ENCODE measurements at regions not wholly inside any gene's neighbourhood (a gene's known extent, or its start where the extent isn't known, plus 50 kb on each side); places are given as distances from the start of the nearest gene placed in this dataset.
"Not testable (repeated sequence)": the region's sequence is repeated elsewhere in the genome, so short reads cannot be mapped to it uniquely, and the experiment has no call there.

DNA sequence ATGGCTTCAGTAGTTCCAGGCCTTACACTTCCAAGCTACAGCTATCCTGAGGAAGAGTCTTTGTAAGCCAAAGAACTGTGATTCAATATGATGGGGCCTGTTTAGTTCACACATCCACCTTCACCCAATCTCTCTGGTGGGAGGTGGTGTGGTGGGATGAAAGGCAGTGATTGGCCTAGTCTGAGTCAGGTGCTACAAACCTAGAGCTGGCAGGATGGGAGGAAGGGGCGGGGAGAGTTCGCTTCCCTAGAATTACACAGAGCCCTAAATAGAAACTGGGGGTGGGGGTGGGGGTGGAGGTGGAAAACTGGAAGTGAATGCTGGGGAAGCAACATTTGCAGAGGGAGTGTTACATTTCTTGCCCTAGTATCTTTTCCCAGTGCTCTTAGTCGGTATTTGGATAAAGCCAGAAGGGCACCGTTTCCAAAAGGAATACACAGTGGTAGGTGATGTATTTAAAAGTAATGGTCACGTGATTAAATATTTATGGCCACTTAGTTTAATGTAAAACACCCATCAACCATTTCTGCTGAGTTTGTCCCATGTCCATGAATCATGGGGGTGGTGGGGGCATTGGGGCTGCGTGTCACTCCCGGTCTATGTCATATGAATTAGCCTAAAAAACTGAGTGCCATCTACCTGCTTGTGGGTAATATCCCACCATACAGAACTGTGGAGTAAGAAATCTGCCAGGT lies 247.6 kb upstream of the PROK2 start:
- H3K36me3 Mint-ChIP-seq (ENCODE audit: unreplicated experiment), result no peaks in the 10 kb centered on the region
- DNase-seq (ENCODE audit: extremely low spot score, unreplicated experiment), result no peak
- no peak for TF ChIP-seq CTCF (IDR thresholded peaks at IDR 0.05)
- H3K27ac Mint-ChIP-seq (ENCODE audit: unreplicated experiment), result no peak overlapping the region
- H3K4me1 Mint-ChIP-seq (ENCODE audit: unreplicated experiment), result no peaks in the 10 kb centered on the region
- H3K27me3 Mint-ChIP-seq (ENCODE audit: unreplicated experiment), result peaks cover 30% of the 10 kb centered on the region
- H3K9me3 Mint-ChIP-seq (ENCODE audit: unreplicated experiment), result no peaks in the 10 kb centered on the region
- no peak overlapping the region for H3K4me3 Mint-ChIP-seq (ENCODE audit: unreplicated experiment)

DNA sequence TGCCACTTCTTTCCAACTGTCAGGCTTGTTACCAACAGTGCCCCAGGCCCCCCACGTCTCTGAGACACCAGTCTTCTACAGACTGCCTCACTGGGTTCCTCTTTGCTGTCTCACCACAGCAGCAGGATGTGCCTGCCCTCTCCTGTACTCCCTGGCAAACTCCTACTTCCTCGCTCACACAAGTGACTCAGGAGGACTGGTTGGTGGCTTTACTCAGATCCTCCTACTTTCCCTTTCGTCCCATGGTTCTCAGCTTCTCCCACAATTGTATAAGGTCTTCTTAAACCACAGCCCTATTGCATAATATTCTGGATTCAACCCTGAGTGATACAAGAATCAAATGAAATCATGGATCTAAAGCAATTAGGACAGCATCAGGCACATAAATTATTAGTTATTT lies 246.6 kb upstream of the PROK2 start:
- DNase-seq (ENCODE audit: extremely low spot score, unreplicated experiment), result no peak
- H3K9me3 Mint-ChIP-seq (ENCODE audit: unreplicated experiment), result no peaks in the 10 kb centered on the region
- H3K4me1 Mint-ChIP-seq (ENCODE audit: unreplicated experiment), result no peaks in the 10 kb centered on the region
- H3K27me3 Mint-ChIP-seq (ENCODE audit: unreplicated experiment), result peaks cover 22% of the 10 kb centered on the region
- no peaks in the 10 kb centered on the region for H3K36me3 Mint-ChIP-seq (ENCODE audit: unreplicated experiment)
- TF ChIP-seq CTCF (IDR thresholded peaks at IDR 0.05), result no peak
- no peak overlapping the region for H3K27ac Mint-ChIP-seq (ENCODE audit: unreplicated experiment)
- no peak overlapping the region for H3K4me3 Mint-ChIP-seq (ENCODE audit: unreplicated experiment)

DNA sequence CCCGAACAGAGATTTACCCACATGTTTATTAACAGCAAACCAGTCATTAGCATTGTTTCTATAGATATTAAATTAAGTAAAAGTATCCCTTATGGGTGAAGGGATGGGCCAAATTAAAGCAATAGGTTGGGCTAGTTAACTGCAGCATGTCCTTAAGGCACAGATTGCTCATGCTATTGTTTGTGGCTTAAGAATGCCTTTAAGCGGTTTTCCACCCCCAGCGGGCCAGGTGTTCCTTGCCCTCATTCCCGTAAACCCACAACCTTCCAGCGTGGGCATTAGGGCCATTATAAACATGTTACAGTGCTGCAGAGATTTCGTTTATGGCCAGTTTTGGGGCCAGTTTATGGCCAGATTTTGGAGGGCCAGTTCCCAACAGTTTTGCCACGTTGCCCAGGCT lies 245.3 kb upstream of the PROK2 start:
- not testable (repeated sequence) for DNase-seq (ENCODE audit: extremely low spot score, unreplicated experiment); H3K27ac Mint-ChIP-seq (ENCODE audit: unreplicated experiment); H3K9me3 Mint-ChIP-seq (ENCODE audit: unreplicated experiment); H3K36me3 Mint-ChIP-seq (ENCODE audit: unreplicated experiment); H3K4me3 Mint-ChIP-seq (ENCODE audit: unreplicated experiment); H3K4me1 Mint-ChIP-seq (ENCODE audit: unreplicated experiment)
- H3K27me3 Mint-ChIP-seq (ENCODE audit: unreplicated experiment), result peaks cover 16% of the 10 kb centered on the region

GRCh38 chr3:72028726-72029125 lies 243.8 kb upstream of the PROK2 start:
- not testable (repeated sequence) for H3K9me3 Mint-ChIP-seq (ENCODE audit: unreplicated experiment); H3K36me3 Mint-ChIP-seq (ENCODE audit: unreplicated experiment); H3K27ac Mint-ChIP-seq (ENCODE audit: unreplicated experiment); H3K4me3 Mint-ChIP-seq (ENCODE audit: unreplicated experiment); H3K4me1 Mint-ChIP-seq (ENCODE audit: unreplicated experiment); DNase-seq (ENCODE audit: extremely low spot score, unreplicated experiment)
- peaks cover 17% of the 10 kb centered on the region for H3K27me3 Mint-ChIP-seq (ENCODE audit: unreplicated experiment)

DNA sequence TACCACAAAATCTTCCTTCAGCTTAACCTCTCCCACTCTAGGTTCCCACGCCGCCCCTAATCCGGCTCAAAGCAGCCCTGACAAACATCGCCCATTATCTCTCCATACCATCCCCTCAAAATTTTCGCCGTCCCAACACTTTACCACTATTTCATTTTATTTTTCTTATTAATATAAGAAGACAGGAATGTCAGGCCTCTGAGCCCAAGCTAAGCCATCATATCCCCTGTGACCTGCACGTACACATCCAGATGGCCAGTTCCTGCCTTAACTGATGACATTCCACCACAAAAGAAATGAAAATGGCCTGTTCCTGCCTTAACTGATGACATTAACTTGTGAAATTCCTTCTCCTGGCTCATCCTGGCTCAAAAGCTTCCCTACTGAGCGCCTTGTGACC lies 243.4 kb upstream of the PROK2 start:
- H3K36me3 Mint-ChIP-seq (ENCODE audit: unreplicated experiment); H3K4me1 Mint-ChIP-seq (ENCODE audit: unreplicated experiment); H3K27ac Mint-ChIP-seq (ENCODE audit: unreplicated experiment); H3K4me3 Mint-ChIP-seq (ENCODE audit: unreplicated experiment); H3K9me3 Mint-ChIP-seq (ENCODE audit: unreplicated experiment); DNase-seq (ENCODE audit: extremely low spot score, unreplicated experiment): not testable (repeated sequence)
- H3K27me3 Mint-ChIP-seq (ENCODE audit: unreplicated experiment), result peaks cover 17% of the 10 kb centered on the region

- H3K9me3 Mint-ChIP-seq (ENCODE audit: unreplicated experiment); H3K4me1 Mint-ChIP-seq (ENCODE audit: unreplicated experiment); H3K4me3 Mint-ChIP-seq (ENCODE audit: unreplicated experiment); H3K36me3 Mint-ChIP-seq (ENCODE audit: unreplicated experiment); DNase-seq (ENCODE audit: extremely low spot score, unreplicated experiment); H3K27ac Mint-ChIP-seq (ENCODE audit: unreplicated experiment): not testable (repeated sequence)
- peaks cover 17% of the 10 kb centered on the region for H3K27me3 Mint-ChIP-seq (ENCODE audit: unreplicated experiment)
Measured at GRCh38 chr3:72027728-72028127, 242.8 kb upstream of the PROK2 start.

GRCh38 chr3:72022027-72022426 lies 237.1 kb upstream of the PROK2 start:
- Mint-ChIP-seq H3K4me1 (ENCODE audit: unreplicated experiment) (no peaks in the 10 kb centered on the region), H3K27ac (ENCODE audit: unreplicated experiment) (no peak overlapping the region), H3K36me3 (ENCODE audit: unreplicated experiment) (no peaks in the 10 kb centered on the region), H3K27me3 (ENCODE audit: unreplicated experiment) (peaks cover 8% of the 10 kb centered on the region), H3K4me3 (ENCODE audit: unreplicated experiment) (no peak overlapping the region), H3K9me3 (ENCODE audit: unreplicated experiment) (no peaks in the 10 kb centered on the region)
- no peak for TF ChIP-seq CTCF (IDR thresholded peaks at IDR 0.05)
- no peak for DNase-seq (ENCODE audit: extremely low spot score, unreplicated experiment)

Measured in osteocyte (in vitro differentiated cells).